SK-N-MC (cell line): ENCODE measurements at regions not wholly inside any gene's neighbourhood (a gene's known extent, or its start where the extent isn't known, plus 50 kb on each side); places are given as distances from the start of the nearest gene placed in this dataset.

Source experiments
- EZH2 ChIP-seq: fragments of 200-600 bp; sonication (generic); IDR thresholded peaks from one replicate; pipeline ENCODE4 v1.6.1; 2017; ENCODE audit warnings: antibody characterized with exemption
- POLR2AphosphoS5 ChIP-seq: IDR thresholded peaks from 2 replicates; pipeline ENCODE4 v1.6.1; 2012; ENCODE audit warnings: mild to moderate bottlenecking, low read depth, low read length, borderline replicate concordance

GRCh38 chr10:10847387-10847786, 170.3 kb upstream of the CELF2 start:
- TF ChIP-seq EZH2 = no peak
- TF ChIP-seq POLR2AphosphoS5 = no peak
